ENCODE measurements at regions not wholly inside any gene's neighbourhood (a gene's known extent, or its start where the extent isn't known, plus 50 kb on each side); places are given as distances from the start of the nearest gene placed in this dataset.

GRCh38 chr13:109586509-109587346, 199.7 kb downstream of the IRS2 start:
- Mint-ChIP-seq H3K36me3 (no peaks in the 10 kb centered on the region), H3K4me1 (ENCODE audit: unreplicated experiment) (peaks cover 5% of the 10 kb centered on the region), H3K4me3 (no peak overlapping the region), H3K27ac (peak overlapping the region; percentile 63), H3K27me3 (peaks cover 4% of the 10 kb centered on the region), H3K9me3 (peaks cover 5% of the 10 kb centered on the region)
- no peak for DNase-seq (ENCODE audit: extremely low spot score, unreplicated experiment)
- no peak for TF ChIP-seq CTCF (conservative IDR thresholded peaks at IDR 0.05)

GRCh38 chr13:109584844-109585361, 201.5 kb downstream of the IRS2 start:
- no peaks in the 10 kb centered on the region for H3K36me3 Mint-ChIP-seq
- no peak for TF ChIP-seq CTCF (conservative IDR thresholded peaks at IDR 0.05)
- no peak for DNase-seq (ENCODE audit: extremely low spot score, unreplicated experiment)
- H3K27me3 Mint-ChIP-seq: peaks cover 4% of the 10 kb centered on the region
- peaks cover 7% of the 10 kb centered on the region for H3K9me3 Mint-ChIP-seq
- H3K27ac Mint-ChIP-seq: no peak overlapping the region
- no peak overlapping the region for H3K4me3 Mint-ChIP-seq
- H3K4me1 Mint-ChIP-seq (ENCODE audit: unreplicated experiment): peaks cover 5% of the 10 kb centered on the region

- Mint-ChIP-seq H3K9me3 (peaks cover 7% of the 10 kb centered on the region), H3K27ac (no peak overlapping the region), H3K4me3 (no peak overlapping the region), H3K4me1 (ENCODE audit: unreplicated experiment) (no peaks in the 10 kb centered on the region), H3K36me3 (no peaks in the 10 kb centered on the region), H3K27me3 (no peaks in the 10 kb centered on the region)
- DNase-seq (ENCODE audit: extremely low spot score, unreplicated experiment): no peak
- TF ChIP-seq CTCF (conservative IDR thresholded peaks at IDR 0.05): no peak
Measured at GRCh38 chr13:109577191-109577700, 209.1 kb downstream of the IRS2 start.

DNA sequence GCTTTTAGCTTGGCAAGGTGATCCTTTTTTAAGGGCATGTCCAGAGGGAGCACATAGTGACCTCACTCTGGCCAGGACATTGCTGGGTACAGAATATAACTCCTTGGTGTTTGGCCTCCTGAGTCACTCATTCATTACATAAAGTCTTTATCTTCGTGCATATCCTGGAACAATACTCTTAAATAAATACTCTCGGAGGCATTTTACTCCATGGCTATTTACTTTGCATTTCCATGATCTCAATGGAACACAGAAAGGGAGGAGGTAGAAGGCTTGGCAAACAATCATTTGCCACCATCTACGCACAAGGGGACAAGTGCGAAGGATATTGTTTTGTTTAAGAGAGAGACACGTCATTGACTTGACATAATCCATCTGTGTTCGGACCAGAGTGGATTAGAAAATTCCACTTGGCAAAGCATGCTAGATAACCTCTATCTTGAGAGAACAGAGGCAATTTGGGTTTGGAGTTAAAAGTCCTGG, 210.0 kb downstream of the IRS2 start:
- TF ChIP-seq CTCF (conservative IDR thresholded peaks at IDR 0.05): no peak
- no peaks in the 10 kb centered on the region for H3K27me3 Mint-ChIP-seq

GRCh38 chr13:109575821-109576220, 210.6 kb downstream of the IRS2 start:
- Mint-ChIP-seq H3K9me3 (no peaks in the 10 kb centered on the region), H3K27ac (no peak overlapping the region), H3K36me3 (no peaks in the 10 kb centered on the region), H3K4me3 (no peak overlapping the region), H3K27me3 (no peaks in the 10 kb centered on the region), H3K4me1 (ENCODE audit: unreplicated experiment) (no peaks in the 10 kb centered on the region)
- no peak for DNase-seq (ENCODE audit: extremely low spot score, unreplicated experiment)
- no peak for TF ChIP-seq CTCF (conservative IDR thresholded peaks at IDR 0.05)

More for the DNA sequence above, 210.0 kb downstream of the IRS2 start:
- Mint-ChIP-seq H3K36me3 (no peaks in the 10 kb centered on the region), H3K27ac (no peak overlapping the region), H3K9me3 (peaks cover 3% of the 10 kb centered on the region), H3K4me1 (ENCODE audit: unreplicated experiment) (no peaks in the 10 kb centered on the region), H3K4me3 (no peak overlapping the region)
- no peak for DNase-seq (ENCODE audit: extremely low spot score, unreplicated experiment)

All from type B pancreatic cell (in vitro differentiated cells).